ENCODE measurements at regions not wholly inside any gene's neighbourhood (a gene's known extent, or its start where the extent isn't known, plus 50 kb on each side); places are given as distances from the start of the nearest gene placed in this dataset.
"Not testable (repeated sequence)": the region's sequence is repeated elsewhere in the genome, so short reads cannot be mapped to it uniquely, and the experiment has no call there.

DNA sequence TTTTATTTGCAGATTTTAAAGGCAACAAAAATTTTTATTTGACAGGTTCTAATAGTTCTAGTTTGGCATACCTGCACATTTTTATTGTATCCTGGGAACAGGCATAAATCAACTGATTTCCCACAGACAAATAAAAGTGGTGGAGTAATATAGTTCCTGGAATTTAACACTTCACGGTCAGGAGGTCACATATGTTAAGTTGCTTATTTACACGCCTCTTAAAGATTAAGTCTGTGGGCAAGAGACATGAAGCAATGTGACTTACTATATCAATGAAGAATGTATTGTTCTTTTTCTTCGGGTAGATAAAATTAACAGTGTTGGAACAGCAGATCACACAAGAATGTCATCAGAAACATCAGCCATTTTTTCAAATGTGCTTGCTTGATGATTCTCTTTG lies 558.3 kb downstream of the TTLL7 start:
- TF ChIP-seq, protein P1, sequence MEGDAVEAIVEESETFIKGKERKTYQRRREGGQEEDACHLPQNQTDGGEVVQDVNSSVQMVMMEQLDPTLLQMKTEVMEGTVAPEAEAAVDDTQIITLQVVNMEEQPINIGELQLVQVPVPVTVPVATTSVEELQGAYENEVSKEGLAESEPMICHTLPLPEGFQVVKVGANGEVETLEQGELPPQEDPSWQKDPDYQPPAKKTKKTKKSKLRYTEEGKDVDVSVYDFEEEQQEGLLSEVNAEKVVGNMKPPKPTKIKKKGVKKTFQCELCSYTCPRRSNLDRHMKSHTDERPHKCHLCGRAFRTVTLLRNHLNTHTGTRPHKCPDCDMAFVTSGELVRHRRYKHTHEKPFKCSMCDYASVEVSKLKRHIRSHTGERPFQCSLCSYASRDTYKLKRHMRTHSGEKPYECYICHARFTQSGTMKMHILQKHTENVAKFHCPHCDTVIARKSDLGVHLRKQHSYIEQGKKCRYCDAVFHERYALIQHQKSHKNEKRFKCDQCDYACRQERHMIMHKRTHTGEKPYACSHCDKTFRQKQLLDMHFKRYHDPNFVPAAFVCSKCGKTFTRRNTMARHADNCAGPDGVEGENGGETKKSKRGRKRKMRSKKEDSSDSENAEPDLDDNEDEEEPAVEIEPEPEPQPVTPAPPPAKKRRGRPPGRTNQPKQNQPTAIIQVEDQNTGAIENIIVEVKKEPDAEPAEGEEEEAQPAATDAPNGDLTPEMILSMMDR (IDR thresholded peaks at IDR 0.05): not testable (repeated sequence)
- not testable (repeated sequence) for TF ChIP-seq POLR2A, POLR2AphosphoS5, EP300 (IDR thresholded peaks at IDR 0.05)

All from stomach (tissue), 4 donors.